ENCODE measurements at regions not wholly inside any gene's neighbourhood (a gene's known extent, or its start where the extent isn't known, plus 50 kb on each side); places are given as distances from the start of the nearest gene placed in this dataset.
"Not testable (repeated sequence)": the region's sequence is repeated elsewhere in the genome, so short reads cannot be mapped to it uniquely, and the experiment has no call there.

- TF ChIP-seq EP300 (IDR thresholded peaks at IDR 0.05) (no peak), PHF8 (IDR thresholded peaks at IDR 0.05; ENCODE audit: borderline replicate concordance, low read depth) (no peak), ZSCAN20 (CRISPR knock-in tag; IDR thresholded peaks at IDR 0.05) (no peak), CBX8 (IDR thresholded peaks at IDR 0.05) (no peak), SMC3 (IDR thresholded peaks at IDR 0.05) (no peak), CEBPB (IDR thresholded peaks at IDR 0.05) (no peak), MAX (IDR thresholded peaks at IDR 0.05) (no peak)
Measured at GRCh38 chr15:81777546-81777945, 268.3 kb downstream of the MEX3B start (continued).

- FAIRE-seq (no peak), ATAC-seq (no peak), DNase-seq (ENCODE audit: low read depth in 1 of 2, low spot score in 1 of 2) (no peak)
- POLR2A ChIA-PET, result no interaction called here
- Histone ChIP-seq H3K4me2 (no peak overlapping the region), H3K4me3 (no peak overlapping the region), H3K27ac (no peak overlapping the region), H3K9me3 (no peaks in the 10 kb centered on the region), H3K4me1 (no peaks in the 10 kb centered on the region)
- 2% methylated on average over 7 of the region's 7 CpGs for WGBS (ENCODE audit: missing lambda C conversion rate)
- TF ChIP-seq ZNF302 (CRISPR knock-in tag; IDR thresholded peaks at IDR 0.05) (no peak), BCL3 (IDR thresholded peaks at IDR 0.05) (no peak), HOXA7 (CRISPR knock-in tag; IDR thresholded peaks at IDR 0.05) (no peak), RAD21 (conservative IDR thresholded peaks at IDR 0.05 in 1 of 2, IDR thresholded peaks at IDR 0.05 in 1 of 2) (no peak), POLR2A (IDR thresholded peaks at IDR 0.05; ENCODE audit: low read length) (no peak), KDM5A (IDR thresholded peaks at IDR 0.05) (no peak), MAZ (IDR thresholded peaks at IDR 0.05; ENCODE audit: borderline replicate concordance, low read depth, low read length) (no peak), CBX8 (IDR thresholded peaks at IDR 0.05) (no peak), NFE2L2 (conservative IDR thresholded peaks at IDR 0.05; ENCODE audit: low read length) (no peak), CBX2 (IDR thresholded peaks at IDR 0.05; ENCODE audit: borderline replicate concordance, low read depth) (no peak), PHF8 (IDR thresholded peaks at IDR 0.05; ENCODE audit: borderline replicate concordance, low read depth) (no peak)
- TF ChIP-seq, protein P1, sequence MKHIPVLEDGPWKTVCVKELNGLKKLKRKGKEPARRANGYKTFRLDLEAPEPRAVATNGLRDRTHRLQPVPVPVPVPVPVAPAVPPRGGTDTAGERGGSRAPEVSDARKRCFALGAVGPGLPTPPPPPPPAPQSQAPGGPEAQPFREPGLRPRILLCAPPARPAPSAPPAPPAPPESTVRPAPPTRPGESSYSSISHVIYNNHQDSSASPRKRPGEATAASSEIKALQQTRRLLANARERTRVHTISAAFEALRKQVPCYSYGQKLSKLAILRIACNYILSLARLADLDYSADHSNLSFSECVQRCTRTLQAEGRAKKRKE (CRISPR knock-in tag; IDR thresholded peaks at IDR 0.05; ENCODE audit: low read depth), result no peak
- TF ChIP-seq, protein P2, sequence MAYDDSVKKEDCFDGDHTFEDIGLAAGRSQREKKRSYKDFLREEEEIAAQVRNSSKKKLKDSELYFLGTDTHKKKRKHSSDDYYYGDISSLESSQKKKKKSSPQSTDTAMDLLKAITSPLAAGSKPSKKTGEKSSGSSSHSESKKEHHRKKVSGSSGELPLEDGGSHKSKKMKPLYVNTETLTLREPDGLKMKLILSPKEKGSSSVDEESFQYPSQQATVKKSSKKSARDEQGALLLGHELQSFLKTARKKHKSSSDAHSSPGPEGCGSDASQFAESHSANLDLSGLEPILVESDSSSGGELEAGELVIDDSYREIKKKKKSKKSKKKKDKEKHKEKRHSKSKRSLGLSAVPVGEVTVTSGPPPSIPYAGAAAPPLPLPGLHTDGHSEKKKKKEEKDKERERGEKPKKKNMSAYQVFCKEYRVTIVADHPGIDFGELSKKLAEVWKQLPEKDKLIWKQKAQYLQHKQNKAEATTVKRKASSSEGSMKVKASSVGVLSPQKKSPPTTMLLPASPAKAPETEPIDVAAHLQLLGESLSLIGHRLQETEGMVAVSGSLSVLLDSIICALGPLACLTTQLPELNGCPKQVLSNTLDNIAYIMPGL (CRISPR knock-in tag; IDR thresholded peaks at IDR 0.05; ENCODE audit: borderline replicate concordance), result no peak
- TF ChIP-seq, protein P3, sequence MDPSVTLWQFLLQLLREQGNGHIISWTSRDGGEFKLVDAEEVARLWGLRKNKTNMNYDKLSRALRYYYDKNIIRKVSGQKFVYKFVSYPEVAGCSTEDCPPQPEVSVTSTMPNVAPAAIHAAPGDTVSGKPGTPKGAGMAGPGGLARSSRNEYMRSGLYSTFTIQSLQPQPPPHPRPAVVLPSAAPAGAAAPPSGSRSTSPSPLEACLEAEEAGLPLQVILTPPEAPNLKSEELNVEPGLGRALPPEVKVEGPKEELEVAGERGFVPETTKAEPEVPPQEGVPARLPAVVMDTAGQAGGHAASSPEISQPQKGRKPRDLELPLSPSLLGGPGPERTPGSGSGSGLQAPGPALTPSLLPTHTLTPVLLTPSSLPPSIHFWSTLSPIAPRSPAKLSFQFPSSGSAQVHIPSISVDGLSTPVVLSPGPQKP (IDR thresholded peaks at IDR 0.05; ENCODE audit: low read depth, low read length), result no peak
- CTCF ChIA-PET, result no interaction called here
Measured at GRCh38 chr15:81776976-81777375, 268.8 kb downstream of the MEX3B start.

DNA sequence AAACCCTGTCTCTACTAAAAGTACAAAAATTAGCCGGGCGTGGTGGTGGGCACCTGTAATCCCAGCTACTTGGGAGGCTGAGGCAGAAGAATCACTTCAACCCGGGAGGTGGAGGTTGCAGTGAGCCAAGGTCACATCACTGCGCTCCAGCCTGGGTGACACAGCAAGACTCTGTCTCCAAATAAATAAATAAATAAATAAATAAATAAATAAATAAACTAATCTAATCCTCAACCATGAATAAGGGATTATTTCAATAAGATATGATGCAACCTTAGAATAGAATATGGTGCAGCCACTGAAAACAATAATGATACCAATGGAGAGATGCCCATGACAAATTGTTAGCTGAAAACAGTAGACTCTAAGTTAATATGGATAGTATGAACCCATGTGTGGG lies 270.0 kb downstream of the MEX3B start:
- POLR2A ChIA-PET; H3K4me2 ChIP-seq; ATAC-seq; H3K4me3 ChIP-seq; H3K27ac ChIP-seq; H3K9me3 ChIP-seq; DNase-seq (ENCODE audit: low read depth in 1 of 2, low spot score in 1 of 2); H3K4me1 ChIP-seq; CTCF ChIA-PET; FAIRE-seq: not testable (repeated sequence)
- WGBS (ENCODE audit: missing lambda C conversion rate), result 7% methylated on average over 4 of the region's 4 CpGs

All from A549 (cell line).